ENCODE measurements at regions not wholly inside any gene's neighbourhood (a gene's known extent, or its start where the extent isn't known, plus 50 kb on each side); places are given as distances from the start of the nearest gene placed in this dataset.

- Histone ChIP-seq H2AFZ (ENCODE audit: low read length) (no peak overlapping the region), H3K4me1 (ENCODE audit: low read length) (no peaks in the 10 kb centered on the region), H3K27me3 (replicated peaks; ENCODE audit: insufficient read depth, low read length) (no peaks in the 10 kb centered on the region), H3K27ac (ENCODE audit: low read length) (no peak overlapping the region), H3K4me3 (ENCODE audit: low read length) (no peak overlapping the region), H3F3A (ENCODE audit: insufficient read depth, low read length) (no peaks in the 10 kb centered on the region), H3K79me2 (ENCODE audit: low read length) (no peaks in the 10 kb centered on the region), H4K20me1 (ENCODE audit: insufficient read depth, low read length) (no peaks in the 10 kb centered on the region), H3K9me2 (replicated peaks; ENCODE audit: insufficient read depth, low read length) (no peaks in the 10 kb centered on the region), H3K36me3 (replicated peaks; ENCODE audit: insufficient read depth, low read length) (no peaks in the 10 kb centered on the region), H3K9me3 (replicated peaks; ENCODE audit: insufficient read depth, low read length) (no peaks in the 10 kb centered on the region), H3K9ac (ENCODE audit: low read length) (no peak overlapping the region), H3K4me2 (ENCODE audit: low read depth, low read length) (no peak overlapping the region)
- TF ChIP-seq EZH2 (optimal IDR thresholded peaks at IDR 0.05; ENCODE audit: low read depth, low read length) (no peak), CTCF (IDR thresholded peaks at IDR 0.05; ENCODE audit: low read length) (no peak), EZH2phosphoT487 (IDR thresholded peaks at IDR 0.05; ENCODE audit: low read length) (no peak)
- DNase-seq, result no peak
These were observed 1215.6 kb upstream of the MAP3K7 start for GRCh38 chr6:91802431-91802830.

GRCh38 chr6:91796603-91797002, 1209.7 kb upstream of the MAP3K7 start:
- no peaks in the 10 kb centered on the region for H3K4me1 ChIP-seq (ENCODE audit: low read length)
- no peak for DNase-seq
- no peak overlapping the region for H3K9ac ChIP-seq (ENCODE audit: low read length)
- H3K27ac ChIP-seq (ENCODE audit: low read length), result no peak overlapping the region
- no peaks in the 10 kb centered on the region for H3F3A ChIP-seq (ENCODE audit: insufficient read depth, low read length)
- TF ChIP-seq CTCF (IDR thresholded peaks at IDR 0.05; ENCODE audit: low read length) (no peak), EZH2 (optimal IDR thresholded peaks at IDR 0.05; ENCODE audit: low read depth, low read length) (no peak), EZH2phosphoT487 (IDR thresholded peaks at IDR 0.05; ENCODE audit: low read length) (no peak)
- no peaks in the 10 kb centered on the region for H3K9me2 ChIP-seq (replicated peaks; ENCODE audit: insufficient read depth, low read length)
- H3K4me3 ChIP-seq (ENCODE audit: low read length), result no peak overlapping the region
- H3K9me3 ChIP-seq (replicated peaks; ENCODE audit: insufficient read depth, low read length), result no peaks in the 10 kb centered on the region
- H4K20me1 ChIP-seq (ENCODE audit: insufficient read depth, low read length), result no peaks in the 10 kb centered on the region
- no peaks in the 10 kb centered on the region for H3K79me2 ChIP-seq (ENCODE audit: low read length)
- H3K27me3 ChIP-seq (replicated peaks; ENCODE audit: insufficient read depth, low read length), result no peaks in the 10 kb centered on the region
- no peaks in the 10 kb centered on the region for H3K36me3 ChIP-seq (replicated peaks; ENCODE audit: insufficient read depth, low read length)
- H3K4me2 ChIP-seq (ENCODE audit: low read depth, low read length), result no peak overlapping the region
- H2AFZ ChIP-seq (ENCODE audit: low read length), result no peak overlapping the region

- Histone ChIP-seq H3K4me1 (ENCODE audit: low read length) (no peaks in the 10 kb centered on the region), H3K27me3 (replicated peaks; ENCODE audit: insufficient read depth, low read length) (no peaks in the 10 kb centered on the region), H3K36me3 (replicated peaks; ENCODE audit: insufficient read depth, low read length) (no peaks in the 10 kb centered on the region), H3K9me3 (replicated peaks; ENCODE audit: insufficient read depth, low read length) (no peaks in the 10 kb centered on the region), H3K27ac (ENCODE audit: low read length) (no peak overlapping the region), H3K4me3 (ENCODE audit: low read length) (no peak overlapping the region), H3K9ac (ENCODE audit: low read length) (no peak overlapping the region), H3K79me2 (ENCODE audit: low read length) (no peaks in the 10 kb centered on the region), H2AFZ (ENCODE audit: low read length) (no peak overlapping the region), H3K4me2 (ENCODE audit: low read depth, low read length) (no peak overlapping the region), H3F3A (ENCODE audit: insufficient read depth, low read length) (no peaks in the 10 kb centered on the region), H4K20me1 (ENCODE audit: insufficient read depth, low read length) (no peaks in the 10 kb centered on the region), H3K9me2 (replicated peaks; ENCODE audit: insufficient read depth, low read length) (no peaks in the 10 kb centered on the region)
- TF ChIP-seq CTCF (IDR thresholded peaks at IDR 0.05; ENCODE audit: low read length) (no peak), EZH2 (optimal IDR thresholded peaks at IDR 0.05; ENCODE audit: low read depth, low read length) (no peak), EZH2phosphoT487 (IDR thresholded peaks at IDR 0.05; ENCODE audit: low read length) (no peak)
- DNase-seq, result no peak
These were observed 1201.6 kb upstream of the MAP3K7 start for GRCh38 chr6:91788501-91788900.

Data from MM.1S (cell line).